ENCODE measurements at regions not wholly inside any gene's neighbourhood (a gene's known extent, or its start where the extent isn't known, plus 50 kb on each side); places are given as distances from the start of the nearest gene placed in this dataset.

DNA sequence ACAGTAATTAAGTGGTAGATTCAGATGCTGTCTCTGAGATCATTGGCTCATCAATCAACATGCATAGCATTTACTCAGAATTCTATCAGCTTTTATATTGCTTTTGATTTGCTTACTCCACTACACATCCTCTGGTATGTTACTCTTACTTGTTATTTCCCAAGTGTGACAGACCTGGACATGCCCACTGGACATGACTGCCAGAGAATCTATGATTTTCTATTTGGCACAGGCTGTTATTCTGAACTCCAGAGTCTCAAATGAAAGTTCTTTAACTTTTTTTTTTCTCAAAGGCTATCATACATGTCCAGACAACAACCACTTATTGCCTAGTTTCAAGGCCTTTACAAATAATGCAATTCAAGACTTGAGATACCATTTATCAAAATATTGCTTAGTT is 116.1 kb upstream of the ARHGAP24 start:
- no peak overlapping the region for H2AFZ ChIP-seq (ENCODE audit: low read length)
- H4K91ac ChIP-seq (ENCODE audit: insufficient read length, low read depth, low read length) = no peak overlapping the region
- no peak overlapping the region for H3K56ac ChIP-seq (ENCODE audit: insufficient read length, low read depth, low read length)
- Mint-ChIP-seq H3K36me3 (ENCODE audit: insufficient read depth in 1 of 3, low read depth in 3 of 3) (peaks cover 6 to 21% (median 14%) of the 10 kb centered on the region in 3 experiments; a peak in 5 of 7 replicates), H3K27me3 (ENCODE audit: low read depth) (no peaks in the 10 kb centered on the region), H3K4me1 (no peaks in the 10 kb centered on the region; a peak in 1 of 4 replicates), H3K4me3 (no peak overlapping the region), H3K27ac (no peak overlapping the region), H3K9me3 (peaks cover 15 to 17% of the 10 kb centered on the region in 2 experiments)
- H3K79me2 ChIP-seq (ENCODE audit: insufficient read depth, low read length) = no peaks in the 10 kb centered on the region
- no peak for DNase-seq
- H3K23ac ChIP-seq (ENCODE audit: insufficient read length, low read depth, low read length) = no peak overlapping the region
- H4K5ac ChIP-seq (ENCODE audit: insufficient read length, low read depth, low read length) = no peak overlapping the region
- H3K4me2 ChIP-seq (ENCODE audit: insufficient read depth, insufficient read length, low read length) = no peak overlapping the region
- no peak overlapping the region for H3T11ph ChIP-seq (ENCODE audit: low read length)
- TF ChIP-seq, protein P1, sequence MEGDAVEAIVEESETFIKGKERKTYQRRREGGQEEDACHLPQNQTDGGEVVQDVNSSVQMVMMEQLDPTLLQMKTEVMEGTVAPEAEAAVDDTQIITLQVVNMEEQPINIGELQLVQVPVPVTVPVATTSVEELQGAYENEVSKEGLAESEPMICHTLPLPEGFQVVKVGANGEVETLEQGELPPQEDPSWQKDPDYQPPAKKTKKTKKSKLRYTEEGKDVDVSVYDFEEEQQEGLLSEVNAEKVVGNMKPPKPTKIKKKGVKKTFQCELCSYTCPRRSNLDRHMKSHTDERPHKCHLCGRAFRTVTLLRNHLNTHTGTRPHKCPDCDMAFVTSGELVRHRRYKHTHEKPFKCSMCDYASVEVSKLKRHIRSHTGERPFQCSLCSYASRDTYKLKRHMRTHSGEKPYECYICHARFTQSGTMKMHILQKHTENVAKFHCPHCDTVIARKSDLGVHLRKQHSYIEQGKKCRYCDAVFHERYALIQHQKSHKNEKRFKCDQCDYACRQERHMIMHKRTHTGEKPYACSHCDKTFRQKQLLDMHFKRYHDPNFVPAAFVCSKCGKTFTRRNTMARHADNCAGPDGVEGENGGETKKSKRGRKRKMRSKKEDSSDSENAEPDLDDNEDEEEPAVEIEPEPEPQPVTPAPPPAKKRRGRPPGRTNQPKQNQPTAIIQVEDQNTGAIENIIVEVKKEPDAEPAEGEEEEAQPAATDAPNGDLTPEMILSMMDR (conservative IDR thresholded peaks at IDR 0.05) = no peak
- H4K8ac ChIP-seq (replicated peaks; ENCODE audit: insufficient read length, low read depth, low read length) = no peak overlapping the region
- no peaks in the 10 kb centered on the region for H3K79me1 ChIP-seq (ENCODE audit: insufficient read depth, low read depth, low read length, poor library complexity, severe bottlenecking)
- no peak overlapping the region for H3K4ac ChIP-seq (ENCODE audit: low read depth, low read length)
- no peak overlapping the region for H2BK20ac ChIP-seq (ENCODE audit: low read depth, low read length, poor library complexity, severe bottlenecking)
- H3K27ac ChIP-seq (ENCODE audit: insufficient read length, low read depth, low read length) = no peak overlapping the region
- H3K9ac ChIP-seq (ENCODE audit: extremely low read depth, insufficient read length, low read length) = no peak overlapping the region
- no peaks in the 10 kb centered on the region for H3K27me3 ChIP-seq (ENCODE audit: insufficient read depth, low read length)
- peaks cover 4% of the 10 kb centered on the region for H3K9me3 ChIP-seq (ENCODE audit: control insufficient read depth, low read depth, low read length)
- no peak overlapping the region for H2AK5ac ChIP-seq (ENCODE audit: insufficient read length, low read length)
- H2BK15ac ChIP-seq (ENCODE audit: low read depth, low read length) = no peak overlapping the region
- H2BK120ac ChIP-seq (ENCODE audit: low read depth, low read length, poor library complexity, severe bottlenecking) = no peak overlapping the region
- H3K23me2 ChIP-seq (ENCODE audit: insufficient read length, low read depth, low read length, poor library complexity, severe bottlenecking) = no peaks in the 10 kb centered on the region
- H3K18ac ChIP-seq (ENCODE audit: insufficient read length, low read depth, low read length) = no peak overlapping the region
- H3K14ac ChIP-seq (ENCODE audit: insufficient read depth, low read length) = no peak overlapping the region
- no peak overlapping the region for H2BK5ac ChIP-seq (ENCODE audit: insufficient read length, low read length)
- no peaks in the 10 kb centered on the region for H4K20me1 ChIP-seq (ENCODE audit: control insufficient read depth, insufficient read depth, insufficient read length)
- no peaks in the 10 kb centered on the region for H3K4me1 ChIP-seq (ENCODE audit: insufficient read depth, low read length)
- no peak overlapping the region for H2BK12ac ChIP-seq (ENCODE audit: insufficient read length, low read depth, low read length)

Measured in H9 (cell line).